HepG2 (cell line): ENCODE measurements at regions not wholly inside any gene's neighbourhood (a gene's known extent, or its start where the extent isn't known, plus 50 kb on each side); places are given as distances from the start of the nearest gene placed in this dataset.

Experiments
- ATAC-seq: fragments of 200-7000 bp; cut with Tn5 transposase; 3 replicates; pipeline ENCODE4 v1.9.1; 2020; ENCODE audit warnings: mild to moderate bottlenecking, moderate library complexity
- BruUV-seq: library from RNA; stranded (reverse); fragments of 400-500 nt; replicated peaks from 2 replicates; lab custom pipeline; 2021; lab: Mats Ljungman, UMichigan
- CTCF ChIA-PET: fragments of 300-600 bp; formaldehyde crosslinking; extraction: SDS; loops from one replicate; lab custom pipeline; 2021; ENCODE audit warnings: low total read pairs, inconsistent platforms, low intra/inter-chr PET ratio; lab: Yijun Ruan, JAX
- POLR2A ChIA-PET: fragments of 350-600 bp; sonication (Branson Sonifier 250); formaldehyde crosslinking; loops from one replicate; lab custom pipeline; 2020; ENCODE audit warnings: antibody characterized with exemption, inconsistent platforms; lab: Yijun Ruan, JAX
- DNase-seq: peaks from one replicate; pipeline ENCODE4 v3.0.0-alpha.2; 2015; ENCODE audit warnings: low spot score
- FAIRE-seq: peaks from 3 replicates; lab custom pipeline; 2011; peaks lifted over from hg19 to GRCh38; lab: Jason Lieb, UNC
- H2AFZ ChIP-seq: one replicate; pipeline ENCODE4 v1.6.1; 2011; ENCODE audit warnings: low read length, inconsistent platforms
- H3K27ac ChIP-seq: fragments of 300-600 bp; 3 replicates; pipeline ENCODE4 v1.8.0; 2011; ENCODE audit warnings: mixed run types, mild to moderate bottlenecking, mixed read lengths, low read length, inconsistent platforms; ENCODE audit not compliant: insufficient read depth; ENCODE audit errors: extremely low read length
- H3K27me3 ChIP-seq, 2 experiments: fragments of 200-600 bp in 1 of 2; 2 replicates in 1 of 2; 3 replicates in 1 of 2; pipeline versions ENCODE4 v1.6.0 to v1.8.0; 2011; ENCODE audit warnings: low read length in 2 of 2, mild to moderate bottlenecking in 2 of 2, moderate library complexity in 2 of 2, inconsistent platforms in 1 of 2; ENCODE audit not compliant: insufficient read depth in 2 of 2, control insufficient read depth in 1 of 2
- H3K36me3 ChIP-seq, 2 experiments: fragments of 200-600 bp in 1 of 2; replicated peaks in 1 of 2; 2 replicates in 1 of 2; 3 replicates in 1 of 2; pipeline versions ENCODE4 v1.5.1 to v1.8.0; 2011; ENCODE audit warnings: low read length in 2 of 2, inconsistent platforms in 1 of 2; ENCODE audit not compliant: insufficient read depth in 2 of 2, control insufficient read depth in 1 of 2
- H3K4me1 ChIP-seq: 2 replicates; pipeline ENCODE4 v1.5.1; 2012; ENCODE audit warnings: low read length, inconsistent platforms; ENCODE audit not compliant: insufficient read depth
- H3K4me2 ChIP-seq: 2 replicates; pipeline ENCODE4 v1.6.0; 2011; ENCODE audit warnings: low read depth, low read length, inconsistent platforms
- H3K4me3 ChIP-seq, 3 experiments: fragments of 200-600 bp in 1 of 3; sonication (generic), shearing (Covaris generic) in 1 of 3; replicated peaks in 1 of 3; 2 replicates each; pipeline ENCODE4 v1.5.1; 2011 to 2016; ENCODE audit warnings: low read length in 3 of 3, inconsistent platforms in 2 of 3, low read depth in 2 of 3, mild to moderate bottlenecking in 2 of 3, control low read depth in 1 of 3, mixed read lengths in 1 of 3; ENCODE audit not compliant: insufficient read depth in 1 of 3
- H3K79me2 ChIP-seq: one replicate; pipeline ENCODE4 v1.6.1; 2011; ENCODE audit warnings: low read length, inconsistent platforms; ENCODE audit not compliant: insufficient read depth
- H3K9ac ChIP-seq: 2 replicates; pipeline ENCODE4 v1.6.0; 2011; ENCODE audit warnings: mild to moderate bottlenecking, low read depth, low read length, inconsistent platforms; ENCODE audit not compliant: insufficient read depth
- H3K9me3 ChIP-seq: 2 replicates; pipeline ENCODE4 v1.5.1; 2012; ENCODE audit warnings: mild to moderate bottlenecking, low read length
- H4K20me1 ChIP-seq: 2 replicates; pipeline ENCODE4 v1.6.0; 2011; ENCODE audit warnings: inconsistent platforms, mild to moderate bottlenecking, low read length, moderate library complexity; ENCODE audit not compliant: insufficient read depth
- KDM1A ChIP-seq: IDR thresholded peaks from 2 replicates; pipeline ENCODE4 v1.6.1; 2016; ENCODE audit warnings: missing compliant biosample characterization
- MAFF ChIP-seq: IDR thresholded peaks from 2 replicates; pipeline ENCODE4 v1.6.1; 2011; ENCODE audit warnings: low read depth, low read length, improper control_type of control experiment
- TCF7 ChIP-seq: sonication (generic); IDR thresholded peaks from 2 replicates; pipeline ENCODE4 v1.6.1; 2016; ENCODE audit warnings: antibody characterized with exemption, low read depth
- TOPORS ChIP-seq: sonication (generic); formaldehyde crosslinking; IDR thresholded peaks from 2 replicates; pipeline ENCODE4 v1.8.0; 2023; ENCODE audit warnings: mild to moderate bottlenecking, missing genetic modification reagents
- YEATS4 ChIP-seq: sonication (generic); formaldehyde crosslinking; IDR thresholded peaks from 2 replicates; pipeline ENCODE4 v1.4.0; 2020; ENCODE audit warnings: missing genetic modification reagents, borderline replicate concordance
- ZNF230 ChIP-seq: sonication (generic); formaldehyde crosslinking; IDR thresholded peaks from 2 replicates; pipeline ENCODE4 v1.4.0; 2020; ENCODE audit warnings: mild to moderate bottlenecking, missing genetic modification reagents
- ZNF260 ChIP-seq: sonication (generic); formaldehyde crosslinking; IDR thresholded peaks from 2 replicates; pipeline ENCODE4 v1.4.0; 2020; ENCODE audit warnings: missing genetic modification reagents, low read depth, mild to moderate bottlenecking, borderline replicate concordance
- ZNF383 ChIP-seq: sonication (generic); formaldehyde crosslinking; IDR thresholded peaks from 2 replicates; pipeline ENCODE4 v1.4.0; 2020; ENCODE audit warnings: missing genetic modification reagents, mild to moderate bottlenecking, borderline replicate concordance
- WGBS: methylation state at CpG from one replicate; pipeline ENCODE4 v1.1.6; 2017; ENCODE audit warnings: low lambda C conversion rate; 5-methylcytosine and 5-hydroxymethylcytosine counted together
- in situ Hi-C: cut with HindIII; loops from 2 replicates; pipeline ENCODE4 v1.10.0; 2017; ENCODE audit warnings: low pct_unique_long_range_greater_than_20kb; ENCODE audit not compliant: extremely low pct_ligation_motif_present
- intact Hi-C: fragments of 100-400 bp; cut with micrococcal nuclease; formaldehyde crosslinking; loops from one replicate; pipeline ENCODE4 v1.10.0; 2022; ENCODE audit not compliant: unreplicated experiment
- TF ChIP-seq, protein P1 (sequence below): sonication (generic); formaldehyde crosslinking; IDR thresholded peaks from 2 replicates; pipeline ENCODE4 v1.5.0; 2020; ENCODE audit warnings: missing genetic modification reagents, mild to moderate bottlenecking, borderline replicate concordance
- TF ChIP-seq, protein P2 (sequence below): IDR thresholded peaks from 2 replicates; pipeline ENCODE4 v1.6.1; 2016; ENCODE audit warnings: control low read depth
- TF ChIP-seq, protein P3 (sequence below): IDR thresholded peaks from 2 replicates; pipeline ENCODE4 v1.6.1; 2016; ENCODE audit warnings: low read depth, control low read depth

DNA sequence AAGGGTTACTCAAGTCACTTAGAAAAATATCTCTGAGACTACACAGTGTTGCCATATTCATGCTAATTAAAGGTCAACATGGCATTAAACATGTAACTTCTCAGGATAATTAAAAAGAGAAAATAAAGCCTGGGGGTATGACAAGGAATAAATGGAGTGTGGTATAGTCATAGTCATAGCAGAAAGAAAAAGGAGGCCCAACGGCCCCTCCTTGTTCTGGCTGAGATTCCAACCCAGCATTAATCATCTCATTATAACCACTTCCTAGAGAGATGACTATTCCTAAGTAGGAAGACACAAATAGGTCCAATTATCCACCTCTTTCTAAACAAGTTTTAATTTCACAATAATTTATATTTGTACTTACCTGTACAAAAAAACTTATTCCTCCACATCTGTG, 778.4 kb upstream of the AADAT start:
- ATAC-seq: no peak
- Histone ChIP-seq H3K4me2 (no peak overlapping the region), H2AFZ (no peak overlapping the region), H3K27ac (no peak overlapping the region), H3K27me3 (no peaks in the 10 kb centered on the region), H4K20me1 (no peaks in the 10 kb centered on the region), H3K4me3 (no peak overlapping the region), H3K79me2 (no peaks in the 10 kb centered on the region), H3K36me3 (no peaks in the 10 kb centered on the region), H3K9ac (no peak overlapping the region), H3K9me3 (no peaks in the 10 kb centered on the region), H3K4me1 (no peaks in the 10 kb centered on the region)
- no peak for FAIRE-seq
- 0% methylated on average over 1 of the region's 1 CpG for WGBS
- no TSS peak for BruUV-seq
- DNase-seq: no peak
- in situ Hi-C loops: no loop called here
- TF ChIP-seq, protein P1, sequence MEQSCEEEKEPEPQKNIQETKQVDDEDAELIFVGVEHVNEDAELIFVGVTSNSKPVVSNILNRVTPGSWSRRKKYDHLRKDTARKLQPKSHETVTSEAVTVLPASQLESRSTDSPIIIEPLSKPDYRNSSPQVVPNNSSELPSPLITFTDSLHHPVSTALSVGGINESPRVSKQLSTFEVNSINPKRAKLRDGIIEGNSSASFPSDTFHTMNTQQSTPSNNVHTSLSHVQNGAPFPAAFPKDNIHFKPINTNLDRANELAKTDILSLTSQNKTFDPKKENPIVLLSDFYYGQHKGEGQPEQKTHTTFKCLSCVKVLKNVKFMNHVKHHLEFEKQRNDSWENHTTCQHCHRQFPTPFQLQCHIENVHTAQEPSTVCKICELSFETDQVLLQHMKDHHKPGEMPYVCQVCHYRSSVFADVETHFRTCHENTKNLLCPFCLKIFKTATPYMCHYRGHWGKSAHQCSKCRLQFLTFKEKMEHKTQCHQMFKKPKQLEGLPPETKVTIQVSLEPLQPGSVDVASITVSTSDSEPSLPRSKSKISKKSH: no peak
- TF ChIP-seq ZNF383 (CRISPR knock-in tag) (no peak), ZNF230 (CRISPR knock-in tag) (no peak), MAFF (no peak), TOPORS (CRISPR knock-in tag) (no peak), TCF7 (no peak), ZNF260 (no peak), YEATS4 (CRISPR knock-in tag) (no peak), KDM1A (no peak)
- TF ChIP-seq, protein P2, sequence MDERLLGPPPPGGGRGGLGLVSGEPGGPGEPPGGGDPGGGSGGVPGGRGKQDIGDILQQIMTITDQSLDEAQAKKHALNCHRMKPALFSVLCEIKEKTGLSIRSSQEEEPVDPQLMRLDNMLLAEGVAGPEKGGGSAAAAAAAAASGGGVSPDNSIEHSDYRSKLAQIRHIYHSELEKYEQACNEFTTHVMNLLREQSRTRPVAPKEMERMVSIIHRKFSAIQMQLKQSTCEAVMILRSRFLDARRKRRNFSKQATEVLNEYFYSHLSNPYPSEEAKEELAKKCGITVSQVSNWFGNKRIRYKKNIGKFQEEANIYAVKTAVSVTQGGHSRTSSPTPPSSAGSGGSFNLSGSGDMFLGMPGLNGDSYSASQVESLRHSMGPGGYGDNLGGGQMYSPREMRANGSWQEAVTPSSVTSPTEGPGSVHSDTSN (CRISPR knock-in tag): no peak
- TF ChIP-seq, protein P3, sequence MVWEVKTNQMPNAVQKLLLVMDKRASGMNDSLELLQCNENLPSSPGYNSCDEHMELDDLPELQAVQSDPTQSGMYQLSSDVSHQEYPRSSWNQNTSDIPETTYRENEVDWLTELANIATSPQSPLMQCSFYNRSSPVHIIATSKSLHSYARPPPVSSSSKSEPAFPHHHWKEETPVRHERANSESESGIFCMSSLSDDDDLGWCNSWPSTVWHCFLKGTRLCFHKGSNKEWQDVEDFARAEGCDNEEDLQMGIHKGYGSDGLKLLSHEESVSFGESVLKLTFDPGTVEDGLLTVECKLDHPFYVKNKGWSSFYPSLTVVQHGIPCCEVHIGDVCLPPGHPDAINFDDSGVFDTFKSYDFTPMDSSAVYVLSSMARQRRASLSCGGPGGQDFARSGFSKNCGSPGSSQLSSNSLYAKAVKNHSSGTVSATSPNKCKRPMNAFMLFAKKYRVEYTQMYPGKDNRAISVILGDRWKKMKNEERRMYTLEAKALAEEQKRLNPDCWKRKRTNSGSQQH (CRISPR knock-in tag): no peak
- CTCF ChIA-PET: no interaction called here
- POLR2A ChIA-PET: no interaction called here
- intact Hi-C loops: no loop called here
